NCI-H524 (cell line): ENCODE measurements at regions not wholly inside any gene's neighbourhood (a gene's known extent, or its start where the extent isn't known, plus 50 kb on each side); places are given as distances from the start of the nearest gene placed in this dataset.

Experiments
- DNase-seq, 2 experiments: peaks; one replicate each; lab custom pipeline; 2025; lab: John Stamatoyannopoulos, UW

GRCh38 chr18:8536231-8536630, 73.0 kb upstream of the RAB12 start:
- DNase-seq: no peak

DNA sequence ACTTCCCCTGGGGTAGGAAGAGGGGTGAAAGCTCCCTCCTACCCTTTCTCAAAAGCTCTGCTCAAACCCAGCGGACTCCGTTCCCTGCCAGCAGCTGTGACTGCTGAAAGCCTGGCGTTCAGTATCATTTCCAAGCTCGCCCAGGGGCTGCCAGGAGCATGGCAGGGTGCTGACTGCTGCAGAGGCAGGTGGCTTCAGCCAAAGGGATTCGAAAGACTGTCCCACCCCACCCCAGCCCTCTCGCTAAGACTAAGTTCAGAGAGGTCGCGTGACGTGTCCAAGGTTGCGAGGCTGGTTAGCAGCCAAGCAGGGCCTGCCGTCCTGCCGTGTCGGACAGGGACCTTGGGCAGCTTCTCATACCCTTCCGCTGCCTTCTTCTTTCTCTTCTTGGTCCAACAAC, 72.3 kb upstream of the RAB12 start:
- no peak for DNase-seq

DNA sequence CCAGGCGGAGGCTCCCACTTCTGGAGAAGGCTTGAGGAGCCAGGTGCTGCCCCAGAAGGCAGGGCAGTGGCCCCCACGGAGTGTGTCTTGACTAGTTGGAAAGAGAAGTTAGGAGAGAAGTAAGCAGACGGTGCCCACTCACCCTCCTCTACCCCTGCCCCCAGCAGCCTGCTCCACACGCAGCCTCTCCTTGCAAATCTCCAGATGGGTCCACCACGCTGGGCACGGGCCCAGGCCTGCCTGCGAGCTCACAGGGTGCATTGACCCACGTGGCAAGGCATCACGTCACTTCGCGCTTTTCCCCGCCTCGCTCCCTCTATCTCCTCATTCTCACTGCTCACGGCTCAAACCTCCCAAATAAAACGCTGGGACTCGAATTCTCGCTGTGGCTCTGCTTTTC, 71.8 kb upstream of the RAB12 start:
- no peak for DNase-seq

DNA sequence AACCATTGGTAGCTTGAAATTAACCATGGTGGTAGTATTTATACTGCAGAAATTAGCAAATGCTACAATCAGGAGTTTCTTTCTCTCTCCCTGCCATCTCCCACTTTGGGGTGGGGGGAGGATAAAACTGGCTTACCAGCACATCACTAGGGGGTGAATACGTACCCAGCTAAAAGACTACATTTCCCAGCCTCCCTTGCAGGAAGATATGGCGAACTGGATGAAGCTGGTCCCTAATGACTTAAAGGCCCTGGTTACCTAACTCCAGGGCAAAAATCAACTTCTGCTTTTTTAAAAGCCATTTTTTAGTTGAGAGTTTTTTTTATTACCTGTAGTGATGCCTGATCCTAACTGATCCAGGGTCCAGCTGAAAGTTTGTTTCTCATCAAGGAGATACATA, 70.3 kb upstream of the RAB12 start:
- DNase-seq: no peak

- no peak for DNase-seq
Measured at GRCh38 chr18:8546677-8547076, 62.6 kb upstream of the RAB12 start.

- no peak for DNase-seq
Measured at GRCh38 chr18:8548186-8548585, 61.1 kb upstream of the RAB12 start.

- DNase-seq: no peak
Measured at GRCh38 chr18:8549254-8549757, 59.9 kb upstream of the RAB12 start.

GRCh38 chr18:8552151-8552550, 57.1 kb upstream of the RAB12 start:
- no peak for DNase-seq

GRCh38 chr18:8554354-8554753, 54.9 kb upstream of the RAB12 start:
- no peak for DNase-seq

DNA sequence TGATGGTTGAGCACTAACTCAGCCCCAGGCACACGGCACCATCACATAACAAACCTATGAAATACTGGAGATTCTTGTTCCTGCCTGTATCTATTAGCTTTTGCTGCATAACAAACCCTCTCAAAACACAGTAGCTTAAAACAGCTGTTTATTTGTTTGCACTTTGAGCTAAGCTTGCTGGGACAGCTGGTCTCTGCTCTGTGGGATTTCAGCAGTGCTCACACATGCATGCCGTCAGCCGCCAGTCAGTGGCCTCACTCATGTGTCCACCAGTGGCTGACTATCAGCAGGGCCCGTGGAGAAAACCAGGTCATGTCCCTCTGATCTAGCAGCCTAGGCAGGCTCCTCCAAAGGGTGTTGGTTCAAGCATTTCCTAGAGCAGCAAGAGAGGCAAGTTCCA, 52.8 kb upstream of the RAB12 start:
- DNase-seq: no peak
